H1 (cell line): ENCODE measurements at regions not wholly inside any gene's neighbourhood (a gene's known extent, or its start where the extent isn't known, plus 50 kb on each side); places are given as distances from the start of the nearest gene placed in this dataset.

Experiments
- CTCF ChIP-seq, 3 experiments: IDR thresholded peaks; 1 replicate in 2 of 3; 2 replicates in 1 of 3; pipeline versions ENCODE4 v1.5.1 to v1.6.1; 2011; ENCODE audit warnings: low read length in 3 of 3, mild to moderate bottlenecking in 3 of 3, inconsistent platforms in 2 of 3, low read depth in 1 of 3, moderate library complexity in 1 of 3; ENCODE audit not compliant: insufficient read depth in 1 of 3; ENCODE audit errors: control extremely low read depth in 1 of 3
- EZH2 ChIP-seq: fragments of 200-600 bp; sonication (generic); IDR thresholded peaks from 2 replicates; pipeline ENCODE4 v1.7.1; 2012; ENCODE audit warnings: low read depth, mild to moderate bottlenecking, moderate library complexity, low read length, inconsistent platforms; ENCODE audit not compliant: severe bottlenecking
- POLR2A ChIP-seq, 2 experiments: IDR thresholded peaks; 1 replicate in 1 of 2; 2 replicates in 1 of 2; pipeline ENCODE4 v1.6.1; 2011; ENCODE audit warnings: low read depth in 2 of 2, low read length in 2 of 2, mild to moderate bottlenecking in 2 of 2; ENCODE audit errors: control extremely low read depth in 1 of 2
- POLR2AphosphoS5 ChIP-seq: IDR thresholded peaks from 2 replicates; pipeline ENCODE4 v1.6.1; 2011; ENCODE audit warnings: low read depth, low read length
- TAF1 ChIP-seq: IDR thresholded peaks from 2 replicates; pipeline ENCODE4 v1.6.1; 2011; ENCODE audit warnings: mild to moderate bottlenecking, low read depth, low read length
- ZNF274 ChIP-seq: IDR thresholded peaks from 2 replicates; pipeline ENCODE4 v1.7.0; 2012; ENCODE audit warnings: low read length, borderline replicate concordance; ENCODE audit errors: extremely low read depth

GRCh38 chr18:33830213-33830612 lies 252.2 kb downstream of the ASXL3 start:
- TF ChIP-seq CTCF (IDR thresholded peaks at IDR 0.05; ENCODE audit: control extremely low read depth in 1 of 3, insufficient read depth in 1 of 3, low read depth in 1 of 3, low read length in 3 of 3) (no peak), POLR2A (IDR thresholded peaks at IDR 0.05; ENCODE audit: control extremely low read depth in 1 of 2, low read depth in 2 of 2, low read length in 2 of 2) (no peak), ZNF274 (no peak), EZH2 (no peak), POLR2AphosphoS5 (no peak), TAF1 (no peak)
